G401 (cell line): ENCODE measurements at regions not wholly inside any gene's neighbourhood (a gene's known extent, or its start where the extent isn't known, plus 50 kb on each side); places are given as distances from the start of the nearest gene placed in this dataset.

Experiments used
- DNase-seq: peaks from one replicate; pipeline ENCODE4 v3.0.0-alpha.2; 2015; ENCODE audit warnings: low spot score
- in situ Hi-C: cut with HindIII; loops from 2 replicates; pipeline ENCODE4 v1.10.0; 2016; ENCODE audit warnings: low sequenced_read_pairs, mixed read lengths

DNA sequence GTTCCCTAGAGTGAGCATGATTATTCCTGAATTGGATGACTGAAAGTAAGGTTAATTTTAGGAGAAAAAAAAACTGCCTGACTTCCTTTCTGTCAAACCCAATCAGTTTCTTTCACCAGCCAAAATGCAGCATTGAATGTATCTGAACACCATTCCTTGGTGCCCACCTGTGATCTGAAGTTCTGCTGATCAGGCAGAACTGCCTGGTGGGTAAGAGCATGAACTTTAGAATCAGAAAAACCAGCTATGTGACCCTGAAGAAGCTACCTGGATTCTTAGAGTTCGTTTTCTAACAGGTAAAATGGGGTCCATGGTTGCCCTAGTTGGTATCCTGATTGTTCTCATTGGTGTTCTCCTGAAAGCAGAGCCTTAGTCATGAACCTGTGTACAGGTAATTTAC is 506.9 kb downstream of the MED13L start:
- no peak for DNase-seq
- in situ Hi-C loops = no loop called here

DNA sequence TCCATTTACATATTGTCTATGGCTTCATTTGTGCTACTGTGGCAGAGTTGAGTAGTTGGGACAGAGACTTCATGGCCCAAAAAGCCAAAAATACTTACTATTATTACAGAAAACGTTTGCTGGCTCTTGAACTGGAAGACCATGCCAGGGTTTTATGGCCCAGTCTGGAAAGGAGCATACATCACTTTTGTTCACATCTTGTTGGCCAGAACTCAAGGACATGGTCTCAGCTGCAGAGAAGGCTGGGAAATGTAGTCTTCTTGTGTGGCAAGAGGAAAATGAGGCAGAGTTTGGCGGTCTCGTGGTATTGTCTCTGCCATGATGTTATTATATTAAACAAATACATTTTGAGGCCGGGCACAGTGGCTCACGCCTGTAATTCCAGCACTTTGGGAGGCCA is 509.6 kb downstream of the MED13L start:
- no peak for DNase-seq
- in situ Hi-C loops = no loop called here

DNA sequence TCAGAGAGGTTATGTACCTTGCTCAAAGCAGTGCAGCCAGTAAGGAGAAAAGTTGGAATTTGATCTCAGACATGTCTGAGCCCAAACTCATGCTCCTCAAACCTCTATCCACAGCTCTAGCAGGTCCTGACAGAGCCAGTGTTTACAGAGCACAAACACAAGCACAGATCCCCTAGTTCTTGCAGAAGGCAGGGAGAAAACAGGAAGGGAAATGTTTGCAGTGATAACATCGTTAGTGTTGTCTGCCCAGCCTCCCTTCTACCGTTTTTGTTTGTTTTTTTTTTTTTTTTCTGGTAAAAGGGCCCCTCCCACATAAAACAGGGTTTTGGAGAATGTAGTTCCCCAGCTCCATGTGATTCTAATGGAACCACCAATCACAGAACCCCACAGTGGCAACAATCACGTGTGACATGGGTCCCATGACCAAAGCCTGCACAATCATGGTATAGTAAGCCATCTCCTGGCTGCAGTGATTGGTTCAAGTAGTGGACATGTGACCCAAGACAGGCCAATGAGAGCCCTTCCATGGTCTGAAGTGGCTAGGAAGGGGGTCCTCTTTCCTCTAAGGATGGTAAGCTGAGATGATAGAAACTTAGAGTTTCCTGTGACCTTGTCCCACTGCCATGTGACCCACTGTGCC is 513.4 kb downstream of the MED13L start:
- no peak for DNase-seq
- in situ Hi-C loops = no loop called here

DNA sequence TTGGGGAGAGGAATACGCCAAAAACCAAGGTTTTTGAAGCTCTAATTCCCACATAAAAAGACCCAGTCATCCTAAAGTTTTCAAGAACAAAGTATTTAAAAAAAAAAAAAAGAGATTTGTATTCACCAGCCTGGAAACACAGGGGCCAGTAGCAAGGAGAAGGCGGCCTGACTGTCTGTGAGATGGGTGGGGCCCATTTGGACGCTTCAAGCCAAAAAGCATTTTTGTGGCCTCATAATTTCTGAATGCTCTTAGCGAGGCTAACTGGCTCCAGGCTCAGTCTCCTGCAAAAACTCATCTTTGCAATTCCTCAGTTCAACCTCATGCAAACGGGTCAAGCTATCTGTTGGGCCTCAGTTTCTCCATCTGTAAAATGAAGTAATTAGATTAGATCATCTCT is 514.1 kb downstream of the MED13L start:
- in situ Hi-C loops = no loop called here
- DNase-seq = no peak

DNA sequence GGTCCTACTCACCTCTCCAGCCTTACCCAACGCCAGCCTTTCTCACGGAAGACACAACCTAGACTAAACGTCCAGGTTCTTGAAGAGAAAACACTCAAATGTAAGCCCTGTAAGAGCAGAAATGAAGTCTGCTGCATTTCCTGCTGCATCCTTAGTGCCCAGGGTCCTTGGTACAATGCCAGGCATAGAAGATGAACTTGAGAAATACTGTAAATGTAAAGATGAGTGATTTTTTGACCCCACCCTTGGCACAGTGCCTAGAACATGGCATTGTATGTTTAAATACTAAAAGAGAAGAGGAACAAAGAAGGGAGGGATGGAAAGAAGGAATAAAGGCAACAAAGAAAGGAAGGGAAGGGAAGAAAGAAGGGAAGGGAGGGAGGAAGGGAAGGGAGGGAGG is 514.6 kb downstream of the MED13L start:
- in situ Hi-C loops = no loop called here

DNA sequence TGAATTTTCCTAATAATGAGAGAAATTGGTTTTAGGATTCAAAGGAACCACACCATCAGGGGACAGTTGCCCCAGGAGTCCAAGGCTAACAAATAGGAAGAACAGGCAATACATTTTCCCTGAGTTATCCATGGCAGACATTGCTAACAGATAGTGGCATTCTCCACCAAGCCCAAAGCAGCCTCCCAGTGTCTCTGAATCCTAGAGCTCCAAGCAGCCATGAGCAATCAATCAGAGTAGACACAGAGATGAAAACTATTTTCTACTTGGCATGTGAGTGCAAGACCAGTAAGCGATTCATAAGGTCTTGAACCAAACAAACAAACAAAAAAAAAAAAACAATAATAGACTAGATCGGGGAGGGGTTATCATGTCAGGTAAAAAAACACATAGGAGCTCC is 515.7 kb downstream of the MED13L start:
- in situ Hi-C loops = no loop called here
- no peak for DNase-seq

More for the DNA sequence above, 514.6 kb downstream of the MED13L start:
- DNase-seq = no peak

DNA sequence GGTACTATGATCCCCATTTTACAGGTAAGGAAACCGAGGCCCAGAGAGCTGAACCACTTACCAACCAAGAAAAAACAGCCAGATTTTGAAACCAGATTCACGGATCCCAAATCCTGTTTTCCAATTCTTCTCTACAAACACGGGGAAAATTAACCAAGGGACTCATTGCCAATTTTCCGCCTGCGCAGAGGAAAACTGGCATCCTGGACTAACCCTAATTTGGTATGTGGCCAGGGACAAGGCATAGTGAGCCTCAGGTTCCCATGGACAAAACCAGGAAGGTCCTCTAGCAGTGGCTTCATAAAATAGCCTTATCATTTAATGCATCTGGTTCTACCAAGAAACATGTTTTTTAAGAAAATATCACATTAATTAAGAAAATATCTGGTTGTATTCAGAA is 517.3 kb downstream of the MED13L start:
- DNase-seq = no peak
- in situ Hi-C loops = no loop called here

DNA sequence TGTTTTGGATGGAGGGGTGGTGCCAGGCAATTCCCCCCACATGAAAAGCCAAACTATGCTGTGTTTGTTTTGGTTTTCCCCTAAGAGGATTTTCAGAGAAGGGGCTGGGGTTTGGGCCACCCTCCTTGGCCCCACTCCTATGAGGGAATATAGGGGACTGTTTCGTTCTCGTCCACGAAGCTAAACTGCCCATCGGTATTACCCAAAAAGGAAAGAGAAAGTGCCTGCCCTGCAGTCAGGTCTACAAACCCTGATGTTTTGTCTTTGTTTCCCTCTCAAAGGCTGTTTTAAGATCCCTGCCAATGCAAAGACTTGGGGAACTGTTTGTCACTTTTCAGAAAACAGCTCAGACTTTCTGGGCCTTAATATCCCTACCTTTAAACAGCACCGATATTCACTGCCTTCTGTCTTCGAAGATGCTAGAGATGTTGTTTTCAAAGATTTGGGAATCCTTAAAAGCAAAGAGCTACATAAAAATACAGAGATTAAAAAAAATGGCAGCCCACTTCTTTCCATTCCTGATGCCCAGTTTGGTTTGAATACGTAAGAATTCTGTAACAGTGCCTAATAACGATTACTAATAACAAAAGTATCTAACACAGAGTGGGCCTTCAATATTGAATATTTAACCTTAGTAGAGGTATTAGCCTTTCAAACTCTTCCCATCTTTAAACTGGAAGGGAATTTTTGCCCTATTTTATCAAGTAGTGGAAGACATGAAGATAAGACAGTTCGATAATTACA is 518.4 kb downstream of the MED13L start:
- no peak for DNase-seq
- in situ Hi-C loops = no loop called here

DNA sequence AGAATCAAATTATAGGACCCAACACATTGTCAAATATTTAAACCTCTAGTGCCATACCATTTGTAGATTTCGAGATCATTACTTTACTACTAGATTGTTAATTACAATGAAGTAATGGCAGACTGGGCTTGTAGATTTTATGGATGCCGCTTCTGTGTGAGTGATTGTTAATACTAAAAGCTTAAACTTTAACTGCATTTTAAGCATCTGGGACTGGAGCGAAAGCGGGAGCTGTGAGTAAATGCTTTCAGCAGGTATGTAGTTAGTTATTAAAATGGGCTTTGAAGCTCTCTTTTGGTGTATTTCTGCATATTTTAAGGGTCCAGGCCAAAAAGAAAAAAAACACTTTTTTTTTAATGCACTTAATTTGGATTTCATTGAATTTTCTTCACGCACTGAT is 519.3 kb downstream of the MED13L start:
- DNase-seq = no peak
- in situ Hi-C loops = no loop called here

DNA sequence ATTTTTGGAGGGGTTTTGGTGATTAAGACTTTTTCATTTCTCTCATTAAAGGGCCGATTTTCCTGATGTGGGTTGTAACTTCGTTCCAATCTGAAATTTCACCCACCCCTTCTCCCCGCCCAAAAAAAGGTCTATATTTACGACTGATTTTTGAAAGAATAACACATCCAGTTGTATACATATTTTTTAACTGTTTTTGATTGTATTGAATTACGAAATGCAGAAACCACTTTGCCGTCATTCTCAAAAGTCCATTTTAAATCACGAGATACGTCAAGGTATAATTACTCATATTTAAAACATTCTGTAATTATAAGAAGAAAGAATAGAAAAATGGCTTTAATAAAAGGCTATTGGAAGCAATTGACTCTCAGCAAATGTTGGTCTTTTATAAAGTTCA is 520.7 kb downstream of the MED13L start:
- no peak for DNase-seq
- in situ Hi-C loops = no loop called here

DNA sequence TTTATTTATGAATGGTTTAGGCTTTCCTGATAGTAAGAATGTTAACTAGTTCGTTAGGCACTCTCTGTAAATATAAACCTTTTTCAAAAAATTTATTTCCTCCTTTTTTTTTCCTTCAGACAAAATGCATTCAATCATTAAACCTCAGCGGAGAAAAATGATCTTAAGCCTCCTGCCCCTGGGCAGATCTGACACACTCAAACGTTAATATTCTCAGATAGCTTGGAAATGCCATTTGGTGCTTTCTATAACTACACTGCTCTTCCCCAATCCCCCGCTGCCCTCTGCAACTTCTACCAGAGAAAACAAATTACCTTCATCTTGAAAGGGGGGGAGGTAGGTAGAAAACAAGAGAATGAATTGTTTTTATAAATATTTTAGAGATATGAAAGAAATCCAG is 521.2 kb downstream of the MED13L start:
- DNase-seq = no peak
- in situ Hi-C loops = no loop called here

DNA sequence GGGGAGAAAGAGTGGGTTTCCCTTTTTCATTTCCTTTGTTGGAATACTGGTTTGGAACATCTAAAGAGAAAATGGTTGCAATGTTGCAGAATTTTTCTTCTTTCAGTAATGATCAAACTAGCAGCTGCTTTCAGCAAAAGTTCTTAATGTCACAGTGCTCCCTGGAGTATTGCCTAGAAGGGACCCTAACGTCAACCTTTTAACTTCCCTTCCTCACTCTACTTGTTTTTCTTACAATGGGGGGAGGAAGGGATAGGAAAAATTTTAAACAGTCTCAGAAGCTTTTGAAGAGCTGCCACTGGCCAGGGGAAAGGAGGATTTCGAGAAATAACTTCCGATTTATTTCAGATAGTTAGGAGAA is 521.8 kb downstream of the MED13L start:
- in situ Hi-C loops = no loop called here
- DNase-seq = no peak

DNA sequence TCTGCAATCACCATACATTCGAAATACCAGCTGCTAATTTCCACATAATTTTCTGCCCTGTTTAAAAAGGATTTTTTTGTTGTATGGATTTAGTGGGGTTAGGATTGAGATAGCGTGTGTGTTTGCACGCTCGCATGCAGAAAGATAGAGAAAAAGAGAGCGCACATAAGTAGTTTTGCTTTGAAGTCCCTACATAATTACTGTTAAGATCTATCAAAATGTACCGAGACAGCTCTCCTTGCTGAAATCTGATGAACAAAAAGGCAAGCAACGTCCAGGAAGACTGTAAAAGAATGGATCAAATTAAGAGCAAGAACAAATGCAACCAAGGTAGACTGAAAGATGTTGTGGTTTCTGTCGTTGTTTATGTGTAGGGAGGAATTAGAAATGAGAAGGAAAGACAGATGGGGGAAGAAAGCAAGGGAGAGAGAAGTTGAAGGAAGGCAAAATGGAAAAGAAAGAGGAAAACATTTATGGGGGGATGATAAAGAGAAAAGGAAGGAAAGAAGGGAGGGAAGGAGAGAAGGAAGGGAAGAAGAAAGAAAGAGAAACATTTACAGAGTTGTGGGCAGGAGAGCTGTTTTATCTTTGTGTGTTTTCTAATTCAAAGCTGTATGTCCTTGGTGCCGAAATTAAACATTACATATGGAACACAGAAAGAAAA is 522.3 kb downstream of the MED13L start:
- in situ Hi-C loops = no loop called here
- DNase-seq = no peak

DNA sequence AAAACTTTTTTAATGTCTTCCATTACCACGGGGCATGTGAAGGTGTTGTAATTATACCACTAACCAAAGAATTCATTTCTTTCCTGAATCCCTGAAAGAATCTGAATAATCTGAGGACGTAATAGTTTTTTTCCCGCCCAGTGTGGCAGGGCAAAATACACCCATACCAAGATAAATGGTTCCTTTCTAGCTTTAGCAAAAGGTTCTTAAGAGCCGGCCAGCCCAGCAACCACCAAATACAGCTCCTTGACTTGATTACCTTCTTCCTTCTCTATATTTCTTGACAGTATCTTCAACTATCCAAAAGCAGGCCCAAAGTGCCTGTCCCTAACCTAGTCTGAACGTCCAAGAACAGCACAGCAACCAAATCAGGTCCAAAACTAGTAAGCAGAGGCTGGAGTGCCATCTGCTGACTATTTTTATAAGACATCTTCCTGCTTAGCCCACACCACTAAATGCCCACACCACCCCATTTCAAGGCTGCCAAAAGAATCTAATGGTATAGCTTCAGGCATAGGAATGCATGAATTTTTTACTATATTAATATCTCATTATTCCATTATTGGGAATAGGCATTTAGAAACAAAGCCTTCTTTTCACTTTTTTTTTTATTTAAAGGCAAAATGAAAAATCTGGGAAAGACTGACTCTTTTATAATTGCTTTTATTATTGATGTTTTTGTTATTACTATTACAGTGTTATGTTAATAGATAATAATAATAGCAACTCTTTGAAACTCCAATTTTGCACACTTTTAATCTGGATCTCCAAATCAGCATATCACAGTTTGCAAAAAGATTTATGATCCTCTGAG is 524.4 kb downstream of the MED13L start:
- peak; percentile 65 for DNase-seq
- in situ Hi-C loops = no loop called here

DNA sequence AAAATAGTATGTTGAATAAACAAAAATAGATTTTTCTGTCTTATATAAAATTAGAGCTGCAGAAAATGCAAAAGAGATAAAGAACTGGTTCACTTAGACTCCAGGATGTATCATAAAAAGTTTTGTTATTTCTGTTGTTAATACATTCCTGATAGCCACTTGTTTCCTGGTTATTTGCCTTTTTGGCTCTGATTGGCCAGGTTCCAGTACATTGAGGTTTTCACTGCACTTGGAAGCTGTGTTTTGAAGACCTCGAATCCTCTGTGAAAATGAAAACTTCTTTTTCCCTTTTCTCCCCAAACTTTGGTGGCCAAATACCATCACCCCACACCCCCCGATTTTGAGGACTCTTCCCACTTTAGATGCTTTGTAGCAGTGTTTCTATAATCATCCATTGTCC is 525.3 kb downstream of the MED13L start:
- in situ Hi-C loops = no loop called here

DNA sequence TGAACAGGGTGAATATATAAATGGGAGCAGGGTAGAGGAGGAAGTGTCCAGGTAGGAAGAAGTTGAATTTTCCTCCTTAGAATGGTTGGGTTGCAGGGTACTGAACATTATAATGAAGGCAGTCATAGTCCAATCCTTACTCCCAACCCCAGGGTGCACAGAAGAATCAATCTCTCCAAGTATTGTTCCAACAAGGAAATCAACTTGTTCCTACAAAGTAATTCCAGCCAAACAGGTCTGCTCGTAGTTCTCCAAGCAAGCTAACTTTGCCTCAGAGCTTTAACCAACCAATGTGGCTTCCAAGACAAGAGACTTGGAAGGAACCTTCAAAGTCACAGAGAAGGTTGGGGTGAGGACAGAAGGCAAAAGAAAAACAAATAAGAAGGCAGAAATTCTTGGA is 527.2 kb downstream of the MED13L start:
- no peak for DNase-seq
- in situ Hi-C loops = no loop called here

More for the DNA sequence above, 525.3 kb downstream of the MED13L start:
- no peak for DNase-seq

DNA sequence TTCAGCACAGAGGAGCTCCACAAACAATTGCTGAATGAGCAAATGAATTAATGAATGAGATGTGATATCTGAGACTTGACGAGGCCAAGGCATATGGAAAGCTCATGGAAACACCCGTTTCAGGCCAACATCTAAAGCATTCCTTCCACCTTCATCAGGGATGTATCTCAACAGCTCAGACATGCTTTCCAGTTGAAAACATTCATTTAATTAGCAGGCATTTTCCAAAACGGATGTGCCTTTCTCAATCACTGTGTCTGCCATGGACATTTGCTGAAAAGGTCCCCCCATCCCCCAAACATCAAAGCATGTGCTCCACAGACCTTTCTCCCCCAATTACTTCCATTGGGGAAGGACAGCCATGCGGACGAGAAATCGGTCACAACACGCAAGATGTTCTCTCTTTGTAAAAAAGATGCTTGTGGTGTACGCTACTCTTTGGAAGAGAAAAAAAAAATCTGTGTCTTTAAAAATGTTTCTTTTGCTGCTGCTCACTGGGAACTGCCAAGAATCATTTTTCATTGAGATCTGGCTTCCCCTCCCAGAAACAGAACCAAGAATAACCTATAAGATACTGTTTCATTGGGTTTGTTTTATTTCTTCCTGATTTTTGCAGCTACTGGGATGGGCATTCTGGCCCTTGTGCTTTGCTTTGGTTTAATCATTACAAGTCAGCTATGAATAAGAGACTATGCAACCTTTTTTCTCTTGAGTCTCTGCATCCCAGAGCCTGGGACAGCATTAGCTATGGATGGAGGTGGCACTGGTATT is 528.2 kb downstream of the MED13L start:
- in situ Hi-C loops = no loop called here
- no peak for DNase-seq

DNA sequence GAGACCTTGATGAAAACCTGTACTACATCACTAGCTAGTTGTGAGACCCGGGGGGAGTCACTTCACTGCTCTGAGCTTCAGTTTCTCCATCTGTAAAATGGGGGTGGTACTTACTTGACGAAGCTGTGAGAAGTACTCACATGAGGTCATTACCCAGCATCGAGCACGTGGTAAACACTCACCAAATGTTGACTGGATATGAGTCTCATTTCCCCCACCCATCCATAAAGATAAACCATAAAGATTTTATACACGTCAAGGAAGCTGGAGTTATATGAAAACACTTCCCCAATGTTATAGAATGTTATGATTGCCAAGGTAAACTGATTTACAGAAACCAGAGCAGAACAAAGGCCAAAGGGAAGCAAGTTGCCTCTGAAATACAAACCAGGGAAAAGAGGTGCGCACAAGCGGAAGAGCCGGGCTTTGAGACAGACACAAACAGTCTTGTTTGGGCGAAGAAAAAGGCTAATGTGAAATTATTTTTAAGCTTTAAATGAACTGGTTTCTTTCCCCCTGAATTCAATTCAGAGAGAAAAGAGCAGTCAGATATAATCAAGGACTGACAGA is 536.8 kb downstream of the MED13L start:
- in situ Hi-C loops = no loop called here
- no peak for DNase-seq

DNA sequence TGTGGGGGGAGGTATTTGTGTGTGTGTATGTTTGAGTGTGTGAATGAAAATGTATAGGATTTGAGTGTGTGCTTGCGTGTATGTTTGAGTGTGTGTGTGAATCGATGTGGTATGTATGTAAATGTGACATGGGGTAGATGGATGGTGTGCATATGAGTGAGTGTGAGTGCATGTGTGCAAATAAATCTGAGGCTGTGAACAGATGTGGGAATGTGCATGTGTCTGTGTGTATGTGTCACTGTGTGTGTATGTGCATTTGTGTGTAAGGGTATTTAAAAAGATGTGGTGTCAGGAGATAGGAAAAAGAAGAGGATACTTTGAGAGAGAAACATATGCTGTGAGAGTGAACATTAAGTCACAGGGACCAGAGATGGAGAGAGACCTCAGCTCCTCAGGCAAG is 539.6 kb downstream of the MED13L start:
- DNase-seq = no peak
- in situ Hi-C loops = no loop called here
